NCI-H2227 (cell line): ENCODE measurements at regions not wholly inside any gene's neighbourhood (a gene's known extent, or its start where the extent isn't known, plus 50 kb on each side); places are given as distances from the start of the nearest gene placed in this dataset.
"Not testable (repeated sequence)": the region's sequence is repeated elsewhere in the genome, so short reads cannot be mapped to it uniquely, and the experiment has no call there.

Experiments
- DNase-seq: peaks from one replicate; lab custom pipeline; 2025; ENCODE audit not compliant: unreplicated experiment; lab: John Stamatoyannopoulos, UW

- DNase-seq, result no peak
These were observed 92.0 kb upstream of the CARD11 start for GRCh38 chr7:3135626-3136025.

DNA sequence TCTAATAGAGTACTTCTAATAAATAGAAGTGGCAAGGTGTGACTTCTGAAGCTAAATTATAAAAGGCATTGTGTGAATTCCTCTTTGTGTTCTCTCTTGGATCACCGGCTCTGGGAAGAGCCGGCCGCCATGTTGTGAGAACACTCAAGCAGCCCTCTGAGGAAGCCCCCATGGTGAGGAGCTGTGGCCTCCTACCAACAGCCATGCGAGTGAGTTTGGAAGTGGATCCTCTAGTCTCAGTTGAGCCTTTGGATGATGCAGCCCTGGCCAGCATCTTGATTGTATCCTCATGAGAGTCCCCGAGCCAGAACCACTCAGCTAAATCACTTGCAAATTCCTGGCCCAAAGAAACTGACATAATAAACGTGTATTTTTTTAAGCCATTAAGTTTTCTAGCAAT is 94.5 kb upstream of the CARD11 start:
- no peak for DNase-seq

GRCh38 chr7:3138997-3139396 is 95.3 kb upstream of the CARD11 start:
- DNase-seq, result no peak

DNA sequence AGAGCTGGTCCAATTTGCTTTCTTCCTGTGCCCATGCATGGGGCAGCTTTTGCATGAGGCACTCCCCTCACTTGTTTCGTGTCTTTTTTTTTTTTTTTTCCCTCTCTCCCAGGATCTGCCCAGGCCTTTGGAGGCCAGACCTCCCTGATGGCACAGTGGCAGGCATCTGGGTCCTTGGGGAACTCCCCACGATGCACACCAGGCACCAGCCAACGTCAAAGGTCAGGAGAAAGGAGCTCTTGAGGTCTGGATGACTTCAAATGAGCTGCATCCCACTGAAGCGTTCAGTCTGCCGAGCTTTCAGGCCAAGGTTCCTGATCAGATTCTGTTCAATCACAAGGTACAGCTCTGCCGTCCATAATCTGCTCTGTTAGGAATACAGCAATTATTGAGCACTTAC is 97.2 kb upstream of the CARD11 start:
- DNase-seq, result no peak

DNA sequence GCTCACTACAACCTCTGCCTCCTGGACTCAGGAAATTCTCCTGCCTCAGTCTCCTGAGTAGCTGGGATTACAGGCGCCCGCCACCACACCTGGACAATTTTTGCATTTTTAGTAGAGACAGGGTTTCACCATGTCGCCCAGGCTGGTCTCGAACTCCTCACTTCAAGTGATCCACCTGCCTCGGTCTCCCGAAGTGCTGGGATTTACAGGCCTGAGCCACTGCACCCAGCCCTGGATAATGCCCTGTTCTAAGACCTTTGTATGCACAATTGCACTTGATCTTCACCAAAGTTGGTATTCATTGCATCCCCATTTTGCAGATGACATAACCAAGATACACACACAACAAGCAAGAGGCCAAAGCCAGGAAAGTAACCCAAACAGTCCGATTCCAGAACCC is 97.7 kb upstream of the CARD11 start:
- DNase-seq, result no peak

GRCh38 chr7:3143869-3144775 is 100.5 kb upstream of the CARD11 start:
- no peak for DNase-seq

- not testable (repeated sequence) for DNase-seq
These were observed 101.1 kb upstream of the CARD11 start for GRCh38 chr7:3144776-3145125.

DNA sequence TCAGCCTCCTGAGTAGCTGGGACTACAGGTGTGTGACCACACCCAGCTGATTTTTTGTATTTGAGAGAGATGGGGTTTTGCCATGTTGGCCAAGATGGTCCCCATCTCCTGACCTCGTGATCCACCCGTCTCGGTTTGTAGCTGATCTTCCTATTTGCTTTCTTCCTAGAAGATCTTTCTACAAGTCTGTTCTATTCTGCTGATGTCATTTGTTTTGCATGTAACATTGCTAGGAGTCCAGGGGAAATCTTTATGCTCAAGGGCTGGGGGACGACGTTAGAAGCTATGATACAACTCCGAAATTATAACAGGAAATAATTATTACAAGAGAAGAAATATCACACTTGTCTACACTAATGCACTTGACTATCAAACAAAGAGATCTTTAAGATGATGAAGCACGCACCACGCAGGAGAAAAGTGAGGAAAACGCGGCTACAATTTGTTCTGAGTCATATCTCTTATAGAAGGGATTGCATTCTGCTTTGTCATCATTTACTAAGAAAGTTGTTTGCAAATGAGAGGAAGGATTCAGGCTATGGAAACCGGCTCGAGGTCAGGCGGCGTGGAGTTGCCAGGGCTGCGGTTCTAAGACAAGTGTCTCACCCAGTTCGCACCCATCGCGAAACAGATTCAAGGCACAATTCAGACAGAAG is 103.0 kb upstream of the CARD11 start:
- no peak for DNase-seq

DNA sequence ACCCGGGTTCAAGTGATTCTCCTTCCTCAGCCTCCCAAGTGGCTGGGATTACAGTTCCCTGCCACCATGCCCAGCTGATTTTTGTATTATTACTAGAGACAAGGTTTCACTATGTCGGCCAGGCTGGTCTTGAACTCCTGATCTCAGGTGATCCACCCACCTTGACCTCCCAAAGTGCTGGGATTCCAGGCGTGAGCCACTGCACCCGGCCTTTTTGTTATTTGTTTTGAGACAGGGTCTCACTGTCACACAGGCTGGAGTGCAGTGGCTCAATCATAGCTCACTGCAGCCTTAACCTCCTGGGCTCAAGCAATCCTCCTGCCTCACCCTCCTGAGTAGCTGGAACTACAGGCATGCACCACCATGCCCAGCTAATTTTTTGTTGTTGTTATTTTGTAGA is 104.8 kb upstream of the CARD11 start:
- DNase-seq, result not testable (repeated sequence)

DNA sequence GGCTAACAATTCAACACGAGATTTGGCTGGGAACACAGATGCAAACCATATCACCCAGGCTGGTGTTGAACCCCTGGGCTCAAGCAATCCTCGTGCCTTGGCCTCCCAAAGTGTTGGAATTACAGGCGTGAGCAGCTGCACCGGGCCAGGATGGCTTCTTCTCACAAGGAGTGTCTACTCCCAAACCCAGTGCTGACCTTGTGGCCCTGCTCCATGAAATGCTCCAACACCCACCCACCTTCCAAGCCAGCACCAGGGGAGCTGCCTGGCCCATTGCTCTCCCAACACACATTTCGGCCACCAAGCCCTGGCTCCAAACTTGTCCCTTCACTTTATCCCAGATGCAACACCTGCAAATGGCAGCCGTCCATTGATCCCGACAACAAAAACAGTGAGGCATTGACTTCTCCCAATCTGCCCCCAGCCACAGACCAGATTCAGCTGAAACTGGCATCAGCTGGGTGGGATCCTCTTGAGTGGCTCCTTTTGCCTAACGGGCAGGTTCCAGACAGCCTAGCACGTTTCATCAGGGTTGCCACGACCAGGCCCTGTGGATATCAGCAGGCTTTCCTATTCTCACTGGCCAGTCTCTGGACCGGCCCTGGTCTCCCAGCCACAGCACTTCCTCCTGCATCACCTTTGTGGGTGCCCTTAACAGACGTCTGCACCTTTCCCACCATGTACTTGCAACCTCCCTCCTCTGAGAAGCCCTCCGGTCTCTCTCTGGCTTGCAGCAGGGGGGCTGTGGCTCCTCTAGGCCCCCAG is 105.7 kb upstream of the CARD11 start:
- DNase-seq, result no peak

DNA sequence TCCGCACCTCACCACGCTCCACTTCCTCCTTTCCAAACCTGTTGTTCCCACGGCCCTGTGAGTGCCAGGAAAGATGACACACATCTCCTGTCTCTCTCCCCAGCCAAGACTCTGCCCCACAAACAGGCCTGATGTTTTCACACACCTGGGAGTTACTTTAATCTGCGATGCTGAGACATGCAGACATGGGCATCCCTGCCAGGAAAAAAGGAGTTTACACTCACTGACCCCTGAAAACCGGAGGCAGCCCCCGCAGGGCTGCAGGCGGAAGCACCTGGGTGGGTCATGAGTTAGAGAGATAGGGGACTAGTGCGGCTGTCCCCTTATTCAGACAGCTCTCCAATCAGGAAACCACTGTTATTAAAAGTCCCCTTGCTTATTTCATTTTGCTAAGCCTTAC is 106.4 kb upstream of the CARD11 start:
- no peak for DNase-seq

DNA sequence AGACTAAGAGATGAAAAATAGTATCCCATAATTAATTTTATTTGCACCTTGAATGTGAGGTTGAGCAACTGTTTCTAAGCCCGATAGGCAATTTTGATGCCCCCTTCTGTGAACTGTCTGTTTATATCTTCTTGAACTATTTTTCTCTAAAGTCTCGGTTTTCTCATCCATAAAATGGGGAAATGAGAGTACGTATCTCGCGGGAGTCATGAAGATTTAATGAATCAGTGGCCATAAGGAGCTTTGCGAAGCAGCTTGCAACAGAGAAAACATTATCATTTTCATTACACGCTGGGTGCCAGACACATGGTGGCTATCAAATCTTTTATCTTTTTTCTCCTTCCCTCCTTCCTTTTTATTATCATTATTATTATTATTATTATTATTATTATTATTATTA is 108.1 kb upstream of the CARD11 start:
- DNase-seq, result no peak

DNA sequence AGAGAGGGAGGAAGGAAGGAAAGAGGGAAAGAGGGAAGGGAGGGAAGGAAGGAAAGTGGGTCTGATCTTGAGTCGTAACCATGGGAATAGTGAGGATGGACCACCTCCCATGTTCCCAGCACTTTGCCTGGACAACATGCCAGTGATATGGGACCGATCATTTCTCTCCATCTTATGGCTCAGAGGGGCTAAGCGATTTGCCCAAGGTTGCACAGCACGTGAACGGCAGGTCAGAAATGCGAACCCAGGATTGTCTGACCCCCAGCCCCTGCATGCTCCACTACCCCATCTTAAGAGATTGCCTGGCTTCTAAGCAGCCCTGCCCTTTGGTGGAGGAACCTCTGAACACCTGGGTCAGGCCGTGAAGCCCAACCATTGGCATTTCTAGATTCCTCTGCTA is 109.0 kb upstream of the CARD11 start:
- DNase-seq, result no peak

DNA sequence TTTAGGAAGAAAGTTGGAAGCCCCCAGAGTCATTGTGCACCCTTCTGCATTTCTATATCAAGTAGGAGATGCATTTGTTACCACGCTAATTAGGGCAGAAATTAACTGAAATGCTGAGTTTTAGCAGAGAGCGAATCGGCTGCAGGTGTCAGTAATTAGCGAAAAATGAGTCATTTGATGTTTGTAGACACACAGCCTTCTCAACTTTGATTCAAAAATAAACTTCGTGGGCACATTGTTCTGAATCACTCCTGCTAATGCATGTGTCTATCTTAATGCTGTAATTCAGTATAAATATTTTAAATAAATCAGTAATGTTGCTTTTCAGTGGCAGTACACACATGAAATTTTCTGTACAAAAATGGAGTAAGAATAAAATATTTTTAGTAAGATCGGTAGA is 109.5 kb upstream of the CARD11 start:
- no peak for DNase-seq

GRCh38 chr7:3154317-3154716 is 110.7 kb upstream of the CARD11 start:
- DNase-seq, result no peak

- peak; percentile 28 for DNase-seq
These were observed 111.3 kb upstream of the CARD11 start for GRCh38 chr7:3154881-3155494.

DNA sequence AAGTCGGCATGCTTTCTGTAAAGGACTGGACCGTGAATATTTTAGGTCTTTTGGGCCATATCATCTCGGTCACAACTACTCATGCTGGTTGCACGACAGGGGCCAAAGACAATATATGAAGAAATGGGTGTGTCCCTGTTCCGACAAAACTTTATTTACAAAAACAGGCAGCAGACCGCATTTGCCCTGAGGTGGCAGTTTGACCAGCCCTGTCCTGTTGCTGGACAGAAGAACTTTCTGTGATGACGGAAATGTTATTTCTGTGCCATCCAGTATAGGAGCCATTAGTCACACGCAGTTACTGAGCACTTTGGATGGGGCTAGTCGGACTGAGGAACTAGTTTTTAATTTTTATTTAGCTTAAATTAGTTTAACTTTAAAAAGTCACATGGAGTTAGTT is 112.8 kb upstream of the CARD11 start:
- DNase-seq, result no peak

DNA sequence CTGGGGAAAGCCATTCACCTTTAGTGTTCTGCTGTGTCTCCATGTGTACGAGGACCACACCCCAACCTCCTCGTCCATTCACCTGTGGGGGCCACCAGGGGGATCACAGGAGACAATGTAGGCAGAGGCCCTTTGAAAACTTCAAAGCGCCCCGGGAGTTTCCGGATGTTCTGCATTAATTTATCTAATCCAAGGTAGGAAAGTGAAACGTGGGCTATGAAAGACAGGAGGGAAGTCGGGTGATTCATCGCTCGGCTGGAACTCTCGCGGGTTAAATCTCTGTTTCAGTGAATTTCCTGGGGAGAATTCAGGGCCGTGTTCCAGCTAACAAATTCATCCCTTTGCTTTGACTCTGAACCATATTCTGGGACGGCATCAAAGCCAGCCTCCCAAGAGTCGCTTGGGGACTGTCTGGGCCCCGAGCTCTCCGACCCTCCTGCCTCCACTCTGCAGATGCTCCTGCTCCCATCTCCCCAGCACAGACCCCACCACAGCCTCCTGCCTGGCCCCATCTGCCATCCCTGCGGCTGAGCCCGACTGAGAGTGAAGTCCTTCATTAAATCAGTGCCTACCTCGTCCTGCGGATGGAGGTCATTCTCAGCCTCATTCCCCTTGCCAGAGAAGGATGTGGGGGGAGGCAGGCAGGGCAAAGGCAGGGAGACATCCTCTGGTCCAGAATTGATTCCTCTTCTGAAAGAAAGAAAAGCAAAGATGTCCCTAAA is 114.1 kb upstream of the CARD11 start:
- no peak for DNase-seq

DNA sequence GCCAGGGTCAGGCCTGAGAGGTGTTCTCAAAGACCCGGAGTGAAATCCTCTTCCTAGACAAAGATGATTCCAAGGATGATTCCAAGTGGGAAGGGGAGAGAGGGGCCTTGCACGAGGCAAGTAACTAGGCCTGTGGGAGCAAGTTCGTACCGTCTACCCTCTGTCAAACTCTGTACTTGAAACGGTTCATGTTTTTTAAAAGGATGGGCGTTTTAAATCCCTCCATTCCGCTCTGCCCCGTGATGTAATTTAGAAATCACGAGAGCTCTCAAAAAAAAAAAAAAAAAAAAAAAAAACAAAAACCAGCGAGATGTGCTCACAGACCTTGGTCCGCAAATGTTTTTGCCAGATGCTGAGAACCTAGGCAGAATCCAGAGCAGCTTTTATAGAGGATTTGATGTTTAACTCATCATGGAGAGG is 114.7 kb upstream of the CARD11 start:
- DNase-seq, result no peak

- no peak for DNase-seq
These were observed 115.4 kb upstream of the CARD11 start for GRCh38 chr7:3159039-3159438.

GRCh38 chr7:3159445-3159844 is 115.8 kb upstream of the CARD11 start:
- DNase-seq, result no peak
